Stimulated activated CD4-positive, alpha-beta T cell treated with anti-CD3 and anti-CD28 coated beads, Interleukin-12 subunit alpha, Interleukin-12 subunit beta, amount 100 ng/mL, for 24 hours (primary cell): ENCODE measurements at regions not wholly inside any gene's neighbourhood (a gene's known extent, or its start where the extent isn't known, plus 50 kb on each side); places are given as distances from the start of the nearest gene placed in this dataset.
A peak's percentile ranks its signal among the peaks of the same experiment; 100 is the strongest.

Source experiments
- DNase-seq, 2 experiments: peaks; one replicate each; pipeline ENCODE4 v3.0.0-alpha.2; 2020; ENCODE audit warnings: low read depth in 2 of 2

DNA sequence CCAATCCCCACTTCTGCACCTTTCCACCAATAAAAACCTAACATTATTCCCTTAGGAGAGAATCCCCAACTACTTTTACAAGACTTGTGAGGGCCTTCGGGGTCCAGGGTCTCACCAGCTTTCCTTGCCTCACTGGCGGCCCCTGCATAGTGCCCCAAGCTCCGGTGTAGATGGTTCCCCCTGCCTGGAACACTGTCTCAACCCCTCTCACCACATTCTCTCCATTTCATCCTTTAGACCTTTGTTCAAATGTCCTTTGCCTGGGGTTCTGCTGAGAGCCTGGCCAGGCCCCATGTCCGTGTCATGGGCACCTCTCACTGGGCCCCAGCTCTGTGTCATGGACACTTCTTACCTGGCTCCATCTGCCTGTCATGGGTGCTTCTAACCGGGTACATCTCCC lies 64.5 kb upstream of the SORCS3 start:
- DNase-seq = no peak

DNA sequence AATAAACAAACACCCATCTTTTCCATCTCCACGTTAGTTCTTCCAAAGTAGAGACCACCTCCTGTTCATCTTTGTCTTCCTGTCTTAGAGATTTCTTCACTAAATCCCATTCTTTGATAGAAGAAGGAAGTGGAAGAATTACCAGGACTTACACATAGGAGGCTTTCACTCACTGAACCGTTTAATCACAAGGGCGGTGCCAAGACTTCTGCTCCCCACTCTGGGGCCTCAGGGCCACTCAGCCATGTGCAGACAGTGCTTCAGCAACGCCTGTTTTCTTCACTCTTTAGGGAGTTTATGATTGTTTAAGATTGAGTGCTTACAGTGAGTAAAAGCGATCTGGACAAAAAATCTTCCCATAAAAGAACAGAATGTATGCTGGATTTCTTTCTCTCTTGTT lies 63.9 kb upstream of the SORCS3 start:
- no peak for DNase-seq

DNA sequence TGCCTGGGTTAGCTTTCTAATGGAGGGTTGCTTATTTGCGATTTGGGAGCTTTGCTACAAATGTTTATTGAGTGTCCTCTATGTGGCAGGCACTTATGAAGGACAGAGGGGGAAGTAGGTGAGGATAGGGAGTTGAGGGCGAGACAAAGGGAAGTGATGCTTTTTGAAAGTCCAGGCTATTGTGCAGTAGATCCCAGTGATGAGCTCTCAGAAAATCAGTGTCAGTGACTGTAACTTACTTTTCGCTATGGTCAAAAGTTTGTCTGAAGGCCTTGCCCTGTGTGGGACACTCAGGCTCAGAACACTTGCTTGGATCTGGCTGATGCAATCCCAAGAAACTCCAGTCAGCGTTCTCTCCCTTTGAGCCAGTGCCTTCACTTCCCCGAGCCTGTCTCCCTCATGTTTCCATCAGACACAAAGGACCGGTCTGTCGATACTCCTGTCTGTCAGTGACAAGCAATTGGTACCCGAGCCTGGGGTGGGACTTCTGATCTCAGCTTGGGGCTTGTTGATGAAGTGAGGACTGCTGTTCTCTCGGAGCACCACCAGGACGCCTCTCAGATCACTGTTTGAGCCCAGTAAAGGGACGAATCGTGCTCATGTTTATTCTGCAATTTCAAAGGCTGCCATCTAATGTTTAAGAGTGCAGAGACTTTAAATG lies 63.1 kb upstream of the SORCS3 start:
- DNase-seq = no peak

DNA sequence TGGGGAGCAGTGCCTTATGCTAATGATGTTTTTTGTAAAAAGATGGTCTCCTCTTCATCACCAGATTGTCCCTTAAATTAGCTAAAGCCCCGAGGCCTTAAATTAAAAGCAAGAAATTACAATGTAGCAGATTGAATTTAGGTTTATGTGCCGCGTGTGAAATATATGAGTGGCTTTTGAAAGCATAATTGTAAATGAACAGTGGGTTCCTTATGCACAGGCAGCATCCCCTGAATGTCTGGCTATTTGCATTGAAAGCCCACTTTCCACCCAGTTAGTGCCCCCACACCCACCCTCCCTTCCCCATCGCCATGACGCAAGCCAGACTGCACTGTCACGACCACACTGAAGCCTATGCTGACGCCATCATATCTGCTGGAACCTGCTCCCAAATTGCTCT lies 62.4 kb upstream of the SORCS3 start:
- no peak for DNase-seq

DNA sequence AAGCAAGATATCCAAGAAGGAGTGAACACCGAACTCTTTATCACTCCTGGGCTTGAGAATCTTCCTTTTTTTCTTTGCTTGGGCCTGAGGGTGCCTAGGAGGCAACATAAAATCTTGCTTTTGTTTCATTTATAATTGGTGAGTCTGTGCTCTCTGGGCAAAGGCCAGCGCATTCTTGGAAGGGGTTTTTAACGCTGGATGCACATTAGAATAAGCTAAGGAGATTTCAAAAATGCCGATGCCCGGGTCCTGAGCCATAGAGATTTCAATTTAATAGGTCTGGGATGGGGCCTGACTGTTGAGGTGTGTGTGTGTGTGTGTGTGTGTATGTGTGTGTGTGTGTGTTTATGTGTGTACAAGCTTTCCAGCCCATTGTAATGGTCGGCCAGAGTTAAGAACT lies 62.0 kb upstream of the SORCS3 start:
- no peak for DNase-seq

DNA sequence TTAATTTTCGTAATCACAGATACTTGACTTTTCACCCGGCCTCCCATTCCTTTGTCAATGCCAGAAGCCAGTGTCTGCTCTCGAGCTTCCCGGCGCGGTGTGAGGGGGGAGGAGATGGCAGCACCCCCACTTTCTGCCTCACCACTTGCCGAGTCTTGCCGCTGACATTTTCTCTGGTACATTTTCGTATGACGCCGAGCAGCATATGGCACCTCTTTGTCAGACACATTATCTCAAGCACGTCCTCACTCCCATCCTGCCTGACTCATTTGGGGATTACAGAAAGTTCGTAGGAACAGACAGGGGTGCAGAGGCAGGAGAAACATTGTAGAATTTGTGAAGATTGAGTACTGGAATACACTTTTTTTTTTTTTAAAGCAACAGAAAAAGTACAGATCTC lies 60.8 kb upstream of the SORCS3 start:
- no peak for DNase-seq

DNA sequence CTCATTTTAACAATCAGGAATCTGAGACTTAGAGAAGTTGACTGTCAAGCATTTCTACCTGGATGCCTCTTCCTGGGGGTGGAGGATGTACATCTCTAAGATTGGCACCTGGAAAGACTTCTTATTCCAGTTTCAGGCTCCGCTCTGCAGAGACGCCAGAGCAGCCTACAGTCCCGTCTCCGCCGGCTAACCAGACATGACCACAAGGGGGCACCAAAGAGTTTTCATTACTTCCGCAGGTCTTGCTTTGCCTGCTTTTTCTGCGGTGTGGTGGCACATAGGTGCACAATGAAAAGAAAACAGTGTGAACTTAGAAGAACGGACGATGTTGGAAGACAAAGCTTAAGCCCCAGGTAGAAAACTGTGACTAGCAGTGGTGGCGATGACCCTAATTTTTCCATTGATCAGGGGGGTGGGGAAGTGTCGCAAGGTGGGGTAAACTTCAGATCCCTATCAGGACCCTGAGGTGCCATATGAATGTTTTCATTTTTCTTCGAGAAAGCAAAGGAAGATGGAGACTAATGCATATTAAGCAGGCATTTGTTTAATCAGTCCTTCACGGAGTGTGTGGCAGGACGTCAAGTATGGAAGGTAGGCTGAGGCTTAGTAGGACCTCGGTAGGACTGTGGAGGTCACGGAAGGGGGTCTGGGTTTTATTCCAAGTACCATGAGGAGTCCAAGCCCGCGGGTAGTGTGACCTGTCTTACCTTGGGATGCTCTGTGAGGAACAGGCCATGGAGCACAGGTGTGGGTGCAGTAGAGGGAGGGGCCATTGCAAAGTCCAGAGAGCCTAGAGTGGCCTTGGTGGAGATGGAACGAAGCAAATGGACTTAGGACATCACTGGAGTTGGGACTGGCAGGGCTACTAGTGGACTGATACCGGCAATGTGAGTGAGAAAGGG lies 60.1 kb upstream of the SORCS3 start:
- DNase-seq = peak; percentile 37 to 71

DNA sequence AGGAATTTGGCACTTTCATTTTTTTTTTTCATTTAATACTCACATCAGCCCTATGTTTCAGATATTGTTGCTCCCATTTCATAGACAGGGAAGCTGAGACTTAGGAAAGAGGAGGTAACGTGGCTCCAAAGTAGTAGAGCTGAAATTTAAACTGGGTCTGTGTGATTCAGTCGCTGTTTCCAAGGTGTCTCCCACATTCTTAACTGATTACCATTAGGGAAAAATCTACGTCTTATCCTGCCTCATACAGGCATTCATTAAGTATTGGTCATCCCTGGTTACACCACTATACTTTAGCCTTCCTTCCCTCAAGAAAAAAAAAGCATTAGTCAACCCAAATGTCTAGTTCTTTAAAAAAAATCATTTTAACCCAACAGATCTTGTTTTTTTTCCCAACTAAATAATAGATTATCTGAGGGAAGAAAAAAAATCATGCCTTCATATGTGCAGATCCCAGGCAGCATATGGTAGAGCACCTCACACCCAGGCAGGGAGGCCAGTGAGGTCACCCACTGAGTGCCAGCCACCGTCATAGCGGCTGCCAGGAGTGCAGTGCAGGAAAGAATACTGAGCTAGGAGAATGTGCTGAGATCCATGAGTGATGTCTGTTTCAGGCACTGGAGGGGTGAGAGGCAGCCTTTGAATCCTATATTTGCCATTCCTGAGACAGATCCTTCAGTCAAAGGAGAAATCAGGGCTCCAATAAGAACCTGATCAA lies 59.0 kb upstream of the SORCS3 start:
- DNase-seq = no peak

DNA sequence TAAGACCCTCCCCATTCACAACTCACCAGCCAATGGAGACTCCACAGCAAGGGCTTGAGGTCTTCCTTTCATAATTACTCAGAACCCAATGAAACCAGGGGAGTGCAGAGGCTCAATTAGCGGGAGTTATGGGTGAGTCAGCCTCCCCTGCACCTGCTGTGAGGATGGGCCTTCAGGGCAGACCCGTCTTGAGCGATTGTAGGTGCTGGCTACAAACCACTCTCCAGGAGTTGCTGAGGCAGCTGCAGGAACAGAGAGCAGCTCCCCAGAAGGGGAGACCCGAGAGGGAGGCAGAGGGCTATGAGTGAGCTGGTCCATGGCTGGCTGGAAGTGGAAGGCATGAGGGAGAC lies 58.5 kb upstream of the SORCS3 start:
- no peak for DNase-seq

DNA sequence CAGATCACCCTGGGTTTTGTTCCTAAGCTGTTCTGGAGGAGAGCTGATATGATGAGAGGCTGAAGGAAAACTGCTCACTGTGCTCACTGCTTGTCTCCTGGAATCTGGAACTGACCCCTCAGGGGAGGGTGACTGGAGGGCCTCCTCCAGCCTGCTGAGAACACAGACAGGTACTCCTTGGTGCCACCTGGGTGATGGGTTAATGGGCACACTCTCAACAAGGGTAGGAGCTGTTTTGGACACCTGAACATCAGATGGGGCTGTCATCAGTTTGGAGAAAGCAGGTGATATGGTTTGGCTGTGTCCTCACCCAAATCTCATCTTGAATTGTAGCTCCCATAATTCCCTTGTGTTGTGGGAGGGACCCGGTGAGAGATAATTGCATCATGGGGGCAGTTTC lies 58.1 kb upstream of the SORCS3 start:
- no peak for DNase-seq

DNA sequence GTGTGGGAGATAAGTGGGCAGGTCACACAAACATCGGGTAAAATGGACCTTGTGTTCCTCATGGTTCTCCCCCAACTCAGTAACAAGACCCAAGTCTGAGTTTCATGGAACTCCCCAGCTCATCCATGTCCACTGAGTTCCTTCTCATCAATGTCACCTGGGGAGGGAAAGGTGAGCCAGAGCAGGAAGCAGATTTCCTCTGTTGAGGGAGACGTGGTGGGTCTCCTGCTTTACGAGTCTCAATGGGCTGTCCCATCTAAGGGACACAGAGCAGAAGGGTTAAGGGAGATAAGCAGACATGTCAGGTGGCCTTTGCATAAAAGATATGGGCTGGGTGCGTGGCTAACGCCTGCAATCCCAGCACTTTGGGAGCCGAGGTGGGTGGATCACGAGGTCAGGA lies 56.5 kb upstream of the SORCS3 start:
- DNase-seq = no peak

DNA sequence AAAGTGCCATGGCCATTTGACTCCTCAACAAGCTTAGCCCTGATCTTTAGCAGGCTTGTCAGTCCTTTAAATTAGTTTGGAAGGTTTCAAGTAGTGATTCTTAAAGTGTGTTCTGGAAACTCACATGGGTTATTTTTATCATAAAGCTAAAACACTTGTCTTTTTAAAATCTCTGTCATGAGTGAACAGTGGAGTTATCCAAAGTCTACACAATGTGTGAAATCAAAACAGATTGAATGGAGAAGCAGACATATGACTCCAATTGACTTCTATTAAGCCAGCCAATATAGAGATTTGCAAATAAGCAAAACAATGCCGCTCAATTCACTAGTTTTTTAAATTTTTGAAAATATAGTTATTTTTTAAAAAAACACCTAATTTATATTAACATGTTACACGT lies 53.3 kb upstream of the SORCS3 start:
- DNase-seq = no peak

DNA sequence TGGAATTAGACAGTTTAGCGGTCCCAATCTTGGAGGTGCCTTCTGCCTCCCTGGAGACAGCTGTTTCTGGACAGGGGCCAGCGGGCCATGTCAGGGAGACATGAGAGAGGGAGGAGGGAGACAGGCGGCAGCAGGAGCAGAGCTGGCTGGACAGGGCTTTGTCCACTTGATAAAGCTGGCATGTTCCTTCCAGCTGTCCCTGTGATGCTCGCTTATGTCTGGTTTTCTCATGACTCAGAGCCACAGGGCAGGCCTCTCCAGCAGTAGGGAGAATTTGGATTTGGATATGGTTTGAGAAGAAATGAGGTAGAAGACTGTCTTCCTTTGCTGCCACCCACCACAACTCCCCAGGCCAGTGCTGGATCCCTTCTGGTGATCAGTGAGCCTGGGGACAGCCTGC lies 51.7 kb upstream of the SORCS3 start:
- no peak for DNase-seq

DNA sequence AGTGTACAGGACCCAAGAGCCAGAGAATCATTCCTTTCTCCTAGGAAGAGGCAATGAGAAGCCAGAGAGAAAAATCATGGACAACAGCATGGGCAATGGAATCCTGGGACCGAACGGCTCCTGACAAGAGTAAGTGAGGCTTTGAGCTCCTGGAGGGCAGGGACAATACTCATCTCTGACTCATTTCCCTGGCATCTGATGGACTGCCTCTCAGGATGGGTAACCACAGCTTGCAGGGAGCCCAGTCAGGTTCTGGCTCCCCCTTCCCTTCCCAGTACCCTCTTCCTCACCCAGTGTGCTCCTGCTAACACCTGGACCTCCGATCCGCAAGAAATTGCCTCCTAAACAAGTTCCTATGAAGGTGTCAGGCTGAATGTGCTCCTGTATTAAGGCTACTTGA lies 51.2 kb upstream of the SORCS3 start:
- DNase-seq = no peak
